Inflammatory macrophage treated with lipopolysaccharide for 4 hours (primary cell): ENCODE measurements at regions not wholly inside any gene's neighbourhood (a gene's known extent, or its start where the extent isn't known, plus 50 kb on each side); places are given as distances from the start of the nearest gene placed in this dataset.
"Not testable (repeated sequence)": the region's sequence is repeated elsewhere in the genome, so short reads cannot be mapped to it uniquely, and the experiment has no call there.

Source experiments
- DNase-seq: peaks from one replicate; pipeline ENCODE4 v3.0.0-alpha.2; 2020

DNA sequence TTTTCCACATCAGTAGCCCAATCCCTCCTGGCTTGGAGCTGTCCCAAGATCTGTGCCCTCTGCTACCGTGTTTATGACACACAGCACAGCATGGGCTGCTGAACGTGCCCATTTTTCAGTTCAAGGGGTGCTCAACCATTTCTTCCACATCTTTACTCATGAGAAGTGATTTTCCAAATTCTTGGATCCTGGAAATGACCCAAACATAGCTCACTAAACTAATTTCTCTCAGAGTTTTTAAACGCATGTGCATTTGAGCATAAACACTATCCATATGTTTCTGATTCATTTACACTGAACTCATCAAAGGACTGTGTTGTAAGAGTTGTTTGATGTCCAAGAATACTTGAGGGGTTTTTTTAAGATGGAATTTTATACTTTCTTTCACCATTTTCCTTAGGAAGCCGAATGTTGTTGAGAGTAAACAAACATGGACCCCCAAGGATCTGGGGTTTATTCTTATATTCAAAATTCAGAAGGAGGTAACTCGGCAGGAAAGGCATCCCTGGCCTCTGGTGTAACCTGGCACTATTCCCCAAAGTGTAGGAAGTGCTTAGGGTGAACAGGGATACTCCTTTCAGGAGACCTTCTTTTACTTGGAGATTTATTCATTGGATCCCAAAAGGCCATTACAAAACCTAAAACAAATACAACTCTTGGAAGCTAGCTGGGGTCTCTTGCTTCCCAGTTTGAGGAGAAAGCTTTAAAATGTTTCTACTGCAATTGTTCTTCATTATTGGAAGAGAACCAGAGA is 215.0 kb downstream of the BMP4 start:
- no peak for DNase-seq

DNA sequence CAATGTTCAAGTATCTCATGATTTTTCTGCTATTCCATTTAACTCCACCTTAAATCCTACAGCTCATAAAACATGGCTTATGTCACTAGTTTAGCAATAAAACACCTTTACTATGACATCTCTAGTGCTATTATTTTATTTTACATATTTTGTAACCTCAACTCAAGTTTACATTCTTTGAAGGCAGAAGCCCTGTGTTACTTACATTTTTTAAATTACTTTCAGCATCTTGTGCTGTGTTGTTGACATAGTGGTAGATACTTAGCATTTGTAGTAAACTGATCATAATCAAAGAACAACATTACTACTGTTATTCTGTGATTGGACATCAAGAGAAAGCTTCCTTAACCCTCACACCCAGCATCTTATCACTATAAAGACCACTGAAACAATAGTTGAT is 216.1 kb downstream of the BMP4 start:
- no peak for DNase-seq

DNA sequence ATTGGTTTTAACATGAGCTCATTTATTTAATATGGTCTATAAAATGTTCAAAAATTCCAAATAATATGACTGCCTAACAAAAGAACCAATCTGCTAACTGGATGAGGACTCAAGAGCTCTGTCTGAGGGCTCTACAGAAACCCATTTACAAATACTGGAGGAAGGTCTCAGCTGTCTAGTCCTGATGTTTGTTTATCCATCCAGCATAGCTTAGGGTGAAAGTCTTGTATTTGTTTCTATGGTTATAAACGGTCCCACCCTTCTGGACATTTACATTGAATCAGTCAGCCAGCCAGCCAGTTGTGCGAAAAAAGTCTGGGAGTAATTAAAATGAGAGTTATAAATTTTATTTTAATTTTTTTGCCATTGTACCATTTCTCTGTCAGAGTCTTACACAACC is 220.7 kb downstream of the BMP4 start:
- no peak for DNase-seq

DNA sequence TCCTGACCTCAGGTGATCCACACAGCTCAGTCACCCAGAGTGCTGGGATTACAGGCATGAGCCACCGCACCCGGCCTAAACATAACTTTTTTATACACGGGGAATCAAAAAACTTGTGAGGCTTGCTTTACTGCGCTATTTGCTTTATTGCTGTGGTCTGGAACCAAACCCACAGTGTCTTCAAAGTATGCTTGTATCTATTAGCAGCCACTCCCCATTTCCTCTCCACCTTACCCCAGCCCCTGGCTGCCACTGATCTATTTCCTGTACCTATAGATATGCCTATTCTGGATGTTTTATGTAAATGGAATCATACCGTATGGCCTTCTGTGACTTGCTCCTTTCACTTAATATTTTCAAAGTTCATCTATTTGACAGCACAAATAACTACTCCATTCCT is 233.4 kb downstream of the BMP4 start:
- DNase-seq, result no peak

DNA sequence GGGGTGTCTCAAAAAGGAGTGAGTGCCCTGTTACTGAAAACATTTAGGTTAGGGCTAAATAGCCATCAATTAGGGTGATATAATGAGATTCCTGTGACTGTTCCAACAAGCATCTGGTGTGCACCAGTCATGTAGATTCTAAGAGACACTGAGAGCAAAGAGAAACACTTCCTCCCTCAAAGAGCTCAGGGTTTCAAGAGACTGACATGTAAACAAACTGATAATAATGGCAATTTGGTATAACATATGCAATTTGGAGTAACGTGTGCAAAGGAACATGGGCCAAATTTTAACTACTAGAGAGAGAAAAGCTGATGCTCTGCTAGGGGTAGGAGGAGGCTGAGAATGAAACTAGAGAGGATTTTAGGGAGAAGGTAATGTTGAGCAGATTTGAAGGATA is 237.1 kb downstream of the BMP4 start:
- DNase-seq, result no peak

DNA sequence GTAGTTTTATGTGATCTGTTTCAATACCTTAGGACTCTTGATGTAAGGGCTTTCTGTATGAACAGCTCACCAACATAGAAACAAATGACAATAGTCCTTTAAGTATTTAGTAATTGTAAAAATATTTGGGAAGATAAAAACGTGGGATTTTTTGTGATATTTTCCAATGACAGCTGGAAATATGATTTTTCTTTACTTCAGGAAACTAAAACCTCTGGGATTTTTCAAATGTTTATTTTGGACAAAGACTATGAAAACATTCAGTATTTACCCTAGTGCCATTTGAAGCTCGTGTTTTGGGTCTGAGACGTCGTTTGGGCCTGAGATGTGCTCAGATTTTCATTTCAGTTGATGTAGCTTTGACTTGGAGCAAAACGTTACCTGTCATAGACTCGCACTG is 240.0 kb downstream of the BMP4 start:
- no peak for DNase-seq

DNA sequence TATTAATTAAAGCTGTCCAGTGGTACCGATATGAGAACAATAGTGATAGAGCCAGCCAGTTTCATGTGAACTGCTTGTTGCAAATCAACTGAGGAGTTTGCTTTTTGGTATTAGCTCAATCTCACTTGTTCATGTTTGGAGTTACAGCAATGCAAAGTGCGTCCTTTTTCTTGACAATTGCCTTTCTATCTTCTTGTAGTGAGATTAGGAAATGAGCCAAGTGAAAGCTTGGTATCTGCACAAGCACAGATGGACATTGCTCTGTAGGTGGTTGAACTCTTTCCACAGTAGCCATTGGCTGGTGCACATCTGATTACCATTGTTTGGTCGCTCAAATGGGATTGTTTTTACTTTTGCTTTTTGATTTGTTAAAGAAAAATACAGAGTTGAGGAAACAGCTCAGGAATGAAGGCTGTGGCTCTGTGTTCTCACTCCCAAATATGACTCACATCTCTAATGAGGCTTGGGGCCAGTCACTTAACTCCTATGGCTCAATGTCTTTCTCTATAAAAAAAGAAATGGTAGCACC is 241.4 kb downstream of the BMP4 start:
- no peak for DNase-seq

DNA sequence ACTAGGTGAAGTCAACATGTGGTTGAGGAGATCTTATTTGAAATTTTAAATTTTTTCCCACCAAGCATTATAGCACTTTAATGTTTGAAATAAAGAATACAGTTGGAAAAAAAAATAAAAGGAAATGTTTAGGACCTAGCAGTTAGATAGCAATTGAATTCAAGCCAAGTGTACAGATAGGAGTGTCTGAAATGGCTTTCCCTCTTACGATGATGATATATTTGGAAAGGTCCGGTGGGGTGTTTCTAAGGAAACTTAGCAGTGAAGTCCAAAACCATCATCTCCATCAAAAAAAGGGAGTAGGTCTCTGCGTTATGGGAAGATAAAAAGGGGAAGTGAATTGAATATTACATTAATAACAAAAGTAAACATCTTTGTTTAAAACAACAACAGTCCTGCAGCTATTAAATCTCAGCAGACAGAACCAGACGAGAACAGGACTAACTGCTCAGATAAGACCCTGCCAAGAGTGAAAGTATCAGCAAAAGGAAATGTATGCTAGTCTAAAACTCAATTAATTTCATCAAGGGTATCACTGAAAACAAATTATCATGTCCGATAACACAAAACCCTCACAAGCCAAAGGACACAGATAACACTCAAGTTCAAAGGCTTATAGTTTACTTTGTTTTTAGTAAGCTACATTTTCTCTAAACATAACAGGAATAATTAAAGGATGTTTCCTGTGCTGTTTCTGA is 242.0 kb downstream of the BMP4 start:
- no peak for DNase-seq

DNA sequence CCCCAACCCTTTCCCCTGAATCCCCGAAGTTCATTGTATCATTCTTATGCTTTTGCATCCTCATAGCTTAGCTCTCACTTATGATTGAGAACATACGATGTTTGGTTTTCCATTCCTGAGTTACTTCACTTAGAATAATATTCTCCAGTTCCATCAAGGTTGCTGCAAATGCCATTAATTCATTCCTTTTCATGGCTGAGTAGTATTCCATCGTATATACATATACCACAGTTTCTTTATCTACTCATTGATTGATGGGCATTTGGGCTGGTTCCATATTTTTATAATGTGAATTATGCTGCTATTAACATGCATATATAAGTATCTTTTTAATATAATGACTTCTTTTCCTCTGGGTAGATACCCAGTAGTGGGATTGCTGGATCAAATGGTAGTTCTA is 243.7 kb downstream of the BMP4 start:
- DNase-seq, result not testable (repeated sequence)

DNA sequence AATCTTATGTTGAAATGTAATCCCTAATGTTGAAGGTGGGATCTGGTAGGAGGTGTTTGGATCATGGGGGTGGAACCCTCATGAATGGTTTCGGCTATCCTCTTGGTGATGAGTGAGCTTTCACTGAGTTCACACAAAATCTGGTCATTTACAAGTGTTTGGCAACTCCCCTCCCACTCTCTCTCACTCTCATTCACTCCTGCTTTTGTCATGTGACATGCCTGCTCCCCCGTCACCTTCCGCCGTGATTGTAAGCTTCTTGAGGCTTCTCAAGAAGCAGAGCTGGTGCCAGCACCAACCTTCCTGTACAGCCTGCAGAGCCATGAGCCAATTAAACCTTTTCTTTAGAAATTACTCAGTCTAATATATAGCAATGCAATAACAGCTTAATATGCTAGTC is 245.4 kb downstream of the BMP4 start:
- DNase-seq, result no peak

DNA sequence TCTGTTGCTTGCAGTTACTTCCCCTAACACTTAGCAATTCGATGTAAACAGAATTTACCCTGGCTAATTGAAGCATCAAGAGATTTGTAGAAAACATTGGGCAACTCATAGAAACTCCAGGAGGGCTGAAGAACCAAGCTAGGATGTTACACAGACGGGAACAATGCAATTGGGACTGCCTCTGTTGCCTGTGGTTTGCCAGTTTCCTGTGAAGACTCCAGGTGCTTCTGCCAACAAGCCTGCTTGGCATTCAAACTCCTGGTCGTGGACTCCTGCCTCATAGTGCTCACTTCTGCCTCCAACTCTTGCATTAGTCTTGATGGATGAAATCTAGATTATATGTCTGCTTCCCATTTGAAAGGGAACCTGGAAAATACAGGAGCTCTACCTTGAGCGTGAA is 246.0 kb downstream of the BMP4 start:
- no peak for DNase-seq

DNA sequence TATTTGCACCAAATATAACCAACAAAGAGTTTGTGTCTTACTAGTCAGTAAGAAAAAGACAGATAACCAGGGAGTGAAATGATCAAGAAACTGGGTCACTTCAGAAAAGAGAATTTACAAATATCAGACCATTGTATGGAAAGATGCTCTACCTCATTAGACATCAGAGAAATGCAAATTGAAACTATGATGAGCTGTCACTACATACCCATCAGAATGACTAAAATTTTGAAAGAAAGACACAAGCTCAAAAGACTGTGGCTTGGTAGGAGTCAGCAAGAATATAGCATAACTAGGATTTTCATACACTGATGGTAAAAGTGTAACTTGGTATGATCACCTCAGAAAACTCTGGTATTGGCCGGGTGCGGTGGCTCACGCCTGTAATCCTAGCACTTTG is 247.2 kb downstream of the BMP4 start:
- DNase-seq, result no peak

DNA sequence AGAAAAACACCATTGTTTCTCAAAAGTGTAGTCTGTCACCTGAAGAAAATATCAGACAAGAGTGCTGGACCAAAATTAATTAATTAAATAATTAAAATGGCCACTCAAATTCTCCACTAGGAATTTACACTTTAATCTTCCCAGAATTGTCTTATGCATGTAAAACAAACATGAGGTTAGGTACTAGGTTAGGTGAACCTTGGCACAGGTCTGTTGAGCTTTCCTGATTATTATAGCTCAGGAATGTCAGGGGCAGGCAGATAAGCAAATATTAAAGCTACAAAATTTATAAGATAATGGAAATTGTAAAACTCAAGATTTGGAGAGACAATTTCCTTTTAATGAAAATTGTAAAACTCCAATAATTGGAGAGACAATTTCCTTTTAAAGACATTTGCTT is 253.2 kb downstream of the BMP4 start:
- DNase-seq, result no peak

DNA sequence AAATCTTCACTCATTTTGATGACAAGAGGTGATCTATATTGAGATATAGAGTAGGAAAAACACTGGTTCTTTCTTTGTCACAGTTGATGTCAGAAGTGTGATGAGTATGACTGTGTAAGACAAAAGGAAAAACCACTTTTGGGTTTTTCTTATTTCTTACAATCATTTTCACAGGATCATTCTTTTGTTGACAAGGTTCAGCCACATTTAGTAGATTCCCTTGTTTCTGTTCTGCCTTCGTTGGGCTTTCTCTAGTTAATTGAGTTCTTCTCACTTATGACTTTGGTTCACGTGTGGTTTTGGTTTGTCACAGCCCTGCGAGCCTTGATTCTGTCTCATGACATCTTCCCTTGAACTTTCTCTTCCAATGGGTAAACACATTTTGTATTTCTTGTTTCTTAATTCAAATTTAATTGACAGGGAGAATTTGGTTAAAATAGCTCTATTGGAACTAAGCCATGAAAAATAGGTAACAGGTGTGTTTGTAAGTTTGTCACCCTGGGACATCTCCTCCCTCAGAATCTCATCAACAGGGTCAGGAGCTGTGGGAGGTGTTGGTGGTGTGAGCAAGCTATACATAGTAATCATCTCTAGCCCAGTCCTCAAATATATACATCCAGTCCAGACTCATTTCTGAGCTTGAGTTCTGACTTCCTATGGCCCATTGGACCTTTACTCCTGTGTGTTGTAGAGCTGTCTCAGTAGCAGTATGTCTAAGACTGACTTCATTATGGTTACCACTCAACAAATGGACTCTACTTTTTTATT is 255.3 kb downstream of the BMP4 start:
- no peak for DNase-seq

DNA sequence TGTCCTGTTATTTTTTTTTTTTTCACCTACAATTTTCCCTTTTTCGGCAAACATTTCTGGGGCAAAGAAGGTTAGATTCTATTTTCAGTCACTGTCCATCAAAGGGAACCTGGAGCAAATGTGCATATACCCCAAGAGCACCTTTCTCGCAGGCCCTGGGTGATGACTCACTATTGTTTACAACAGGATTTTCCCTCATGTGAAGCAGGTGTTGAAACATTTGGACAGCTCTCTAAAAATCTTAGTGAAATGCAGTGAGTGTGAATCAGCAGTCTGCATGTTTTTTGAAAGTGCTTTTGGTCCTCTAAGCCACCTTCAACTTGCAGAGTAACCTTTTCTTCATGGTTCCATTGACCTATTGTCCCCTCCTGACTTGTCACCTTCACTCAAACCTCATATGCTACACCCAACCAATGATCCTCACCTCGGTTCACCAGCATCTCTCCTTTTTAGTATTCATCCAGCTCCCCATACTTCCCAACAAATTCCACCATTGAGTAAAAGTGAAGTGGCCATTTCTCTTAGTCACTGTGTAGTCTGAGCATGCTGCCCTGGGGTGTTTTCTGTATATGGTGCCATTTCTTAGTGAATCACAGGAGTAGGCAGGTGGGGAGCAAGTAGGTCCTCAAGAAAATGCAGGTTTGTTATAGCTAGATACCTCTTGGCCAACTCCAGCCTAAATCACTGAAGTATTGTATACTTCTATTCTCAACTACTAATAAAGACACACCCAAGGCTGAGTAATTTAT is 260.2 kb downstream of the BMP4 start:
- DNase-seq, result no peak

DNA sequence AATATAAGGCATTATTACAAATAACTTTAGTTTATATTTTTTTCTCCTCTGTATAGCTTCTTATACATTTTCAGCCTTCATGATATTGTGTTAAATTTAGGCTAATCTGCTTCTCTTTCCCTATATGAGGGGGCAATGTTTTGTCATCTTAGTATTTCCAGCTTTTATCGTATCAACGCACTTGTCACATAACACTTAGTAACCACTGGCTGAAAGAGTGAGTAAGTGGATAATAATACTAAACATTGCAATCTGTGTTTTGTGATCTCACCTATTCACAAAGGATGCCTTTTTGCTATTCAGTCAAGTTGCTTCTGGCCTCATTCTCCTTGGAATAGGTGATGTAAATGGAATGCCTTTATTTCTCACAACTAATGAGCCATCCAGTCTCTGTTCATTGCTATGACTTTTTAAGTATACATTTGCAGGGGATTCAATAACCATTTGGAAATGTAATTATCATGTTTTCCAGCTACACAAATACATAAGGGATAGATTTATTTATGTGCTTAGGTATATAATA is 260.9 kb downstream of the BMP4 start:
- DNase-seq, result no peak

DNA sequence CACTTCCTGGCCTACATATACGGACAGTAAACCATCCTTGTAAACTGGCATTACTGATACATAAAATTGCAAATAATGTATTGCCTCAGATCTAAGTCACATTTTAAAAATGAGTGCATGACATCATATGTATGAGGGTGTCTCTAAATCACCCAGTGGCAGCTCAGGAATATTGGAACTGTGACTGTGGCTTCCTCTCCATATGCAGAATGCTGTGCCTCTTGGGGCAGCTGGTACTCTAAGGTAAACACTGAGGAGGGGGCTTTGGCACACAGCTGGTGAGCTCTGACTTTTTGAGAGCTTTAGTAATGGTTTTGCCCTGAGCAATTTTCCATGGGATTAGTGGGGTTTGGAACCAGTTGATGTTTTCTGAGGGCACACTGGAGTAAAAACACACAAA is 263.7 kb downstream of the BMP4 start:
- no peak for DNase-seq

DNA sequence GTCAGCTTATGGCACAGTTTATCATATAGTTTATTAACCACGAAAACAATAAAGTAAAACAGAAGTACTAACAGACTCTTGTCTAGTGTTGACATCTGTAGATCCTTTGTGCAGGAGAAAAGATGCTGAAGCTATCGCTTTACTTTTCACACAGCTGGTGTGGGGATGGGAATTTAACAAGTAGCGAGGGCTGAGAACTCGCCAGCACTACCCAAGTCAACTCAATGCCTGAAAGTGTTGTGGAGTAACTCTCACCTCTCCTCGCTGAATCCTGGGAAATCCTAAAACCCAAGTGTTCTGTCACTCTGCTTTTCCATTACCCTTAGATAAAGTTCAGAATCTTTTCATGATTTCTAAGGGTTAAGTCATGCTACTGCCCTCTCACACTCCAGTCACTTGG is 264.2 kb downstream of the BMP4 start:
- DNase-seq, result no peak

DNA sequence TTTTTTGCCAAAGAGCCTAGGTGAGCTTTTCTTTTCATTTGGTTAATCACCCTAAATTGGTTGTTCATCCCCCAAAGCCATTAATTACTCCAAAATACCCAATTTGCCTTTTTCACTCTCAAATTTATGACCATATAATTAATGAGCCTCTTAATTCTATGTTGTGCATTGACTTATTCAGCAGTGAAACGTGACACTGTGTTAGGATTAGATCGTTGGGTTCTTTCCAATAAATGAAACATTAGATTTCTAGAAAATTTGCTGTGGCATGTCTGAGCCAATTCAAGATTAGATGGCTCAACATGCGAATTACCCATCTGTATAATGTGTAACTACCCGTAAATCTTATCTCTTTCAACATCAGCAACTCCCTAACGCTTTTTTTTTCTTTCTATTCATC is 273.4 kb downstream of the BMP4 start:
- DNase-seq, result no peak

DNA sequence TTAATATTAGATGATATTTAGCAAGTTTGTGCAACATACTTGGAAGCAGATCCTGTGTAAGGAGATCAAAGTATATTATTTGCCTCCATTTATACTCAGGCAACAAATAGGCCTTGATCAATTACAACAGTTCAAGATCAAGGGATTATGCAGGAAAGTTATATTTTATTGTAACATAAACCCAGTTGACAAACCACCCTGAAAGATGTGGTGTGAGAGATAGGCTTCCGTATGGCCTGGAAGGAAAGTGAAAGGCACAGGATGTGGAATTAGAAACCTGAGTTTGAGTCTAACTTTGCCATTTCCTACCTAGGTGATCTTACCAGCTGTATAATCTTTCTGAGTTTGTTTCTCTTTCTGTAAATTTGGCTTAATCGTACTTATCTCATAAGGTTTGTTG is 284.1 kb downstream of the BMP4 start:
- DNase-seq, result no peak

DNA sequence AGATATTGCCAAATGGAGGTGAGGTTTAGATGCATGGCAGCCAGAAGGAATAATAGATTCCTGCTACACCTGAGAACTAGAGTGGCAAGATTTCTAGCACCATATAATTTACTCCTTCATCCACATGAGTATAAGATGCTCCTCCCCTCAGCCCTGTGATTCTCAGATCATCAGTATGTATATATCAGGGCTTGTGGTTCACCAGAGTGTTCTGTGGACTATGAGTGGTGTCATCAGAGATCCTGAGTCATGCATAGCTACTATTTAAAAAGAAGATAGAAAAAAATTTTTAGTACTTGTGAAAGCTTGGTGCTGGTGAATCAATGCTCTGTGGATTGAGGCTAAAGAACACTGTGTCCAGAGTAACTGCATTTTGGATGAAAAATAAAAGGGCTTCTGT is 285.9 kb downstream of the BMP4 start:
- no peak for DNase-seq

DNA sequence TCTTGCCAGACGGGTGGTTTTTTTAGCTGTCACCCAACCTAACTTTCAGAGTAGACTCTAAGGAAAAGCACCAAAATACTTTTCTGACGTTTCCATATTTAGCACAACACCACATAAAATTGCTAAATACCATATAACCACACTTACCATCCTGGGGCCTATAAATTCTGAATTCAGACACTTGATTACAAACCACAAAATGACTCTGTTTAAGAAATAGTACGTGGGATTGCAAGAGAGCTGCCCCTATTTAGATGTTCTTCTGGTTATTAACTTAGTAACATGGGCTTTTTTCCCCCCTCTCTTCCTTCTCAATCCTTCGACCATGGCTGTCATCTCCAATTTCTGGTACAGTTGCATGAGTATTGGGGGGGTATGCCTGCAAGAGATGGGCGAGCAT is 287.7 kb downstream of the BMP4 start:
- DNase-seq, result no peak

DNA sequence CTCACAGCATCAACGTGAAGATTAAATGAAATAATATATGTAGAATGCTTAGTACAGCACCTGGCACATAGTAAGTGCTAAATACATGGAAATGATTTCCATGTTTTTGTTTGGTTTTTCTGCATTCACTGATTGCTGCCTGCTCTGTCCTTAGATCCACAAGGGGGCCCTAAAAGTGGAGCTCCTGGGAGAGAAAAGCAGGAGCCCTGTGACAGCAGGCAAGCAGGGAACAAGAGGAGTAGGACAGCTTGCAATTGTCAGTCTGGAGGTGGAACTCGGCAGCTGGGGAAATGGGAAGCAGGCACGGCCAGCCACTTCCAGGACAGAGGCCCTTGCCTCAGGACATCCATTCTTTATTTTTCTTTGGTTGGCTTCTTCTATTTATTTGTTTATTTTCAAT is 292.9 kb downstream of the BMP4 start:
- no peak for DNase-seq
